ENCODE measurements at regions not wholly inside any gene's neighbourhood (a gene's known extent, or its start where the extent isn't known, plus 50 kb on each side); places are given as distances from the start of the nearest gene placed in this dataset.

DNA sequence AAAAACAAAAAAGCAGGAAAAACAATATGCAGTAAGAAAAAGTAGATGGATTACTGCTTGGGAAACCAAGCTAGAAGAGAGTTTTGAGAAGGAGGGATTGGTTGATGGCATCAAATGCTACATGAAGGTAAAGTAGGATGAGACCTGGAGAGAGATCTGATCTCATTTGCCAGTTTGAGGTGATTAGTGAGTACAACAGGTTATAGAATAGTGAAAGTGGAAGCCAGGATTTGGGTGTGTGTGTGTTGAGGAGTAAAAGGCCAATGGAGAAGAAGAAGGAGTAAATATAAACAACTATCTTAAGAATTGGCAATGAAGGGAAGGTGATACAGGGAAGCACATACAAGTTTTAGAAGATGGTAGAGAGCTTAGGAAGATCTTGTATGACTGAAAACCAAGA lies 76.7 kb downstream of the DISP1 start:
- no peaks in the 10 kb centered on the region for H3K27me3 ChIP-seq (ENCODE audit: insufficient read depth, low read length)

DNA sequence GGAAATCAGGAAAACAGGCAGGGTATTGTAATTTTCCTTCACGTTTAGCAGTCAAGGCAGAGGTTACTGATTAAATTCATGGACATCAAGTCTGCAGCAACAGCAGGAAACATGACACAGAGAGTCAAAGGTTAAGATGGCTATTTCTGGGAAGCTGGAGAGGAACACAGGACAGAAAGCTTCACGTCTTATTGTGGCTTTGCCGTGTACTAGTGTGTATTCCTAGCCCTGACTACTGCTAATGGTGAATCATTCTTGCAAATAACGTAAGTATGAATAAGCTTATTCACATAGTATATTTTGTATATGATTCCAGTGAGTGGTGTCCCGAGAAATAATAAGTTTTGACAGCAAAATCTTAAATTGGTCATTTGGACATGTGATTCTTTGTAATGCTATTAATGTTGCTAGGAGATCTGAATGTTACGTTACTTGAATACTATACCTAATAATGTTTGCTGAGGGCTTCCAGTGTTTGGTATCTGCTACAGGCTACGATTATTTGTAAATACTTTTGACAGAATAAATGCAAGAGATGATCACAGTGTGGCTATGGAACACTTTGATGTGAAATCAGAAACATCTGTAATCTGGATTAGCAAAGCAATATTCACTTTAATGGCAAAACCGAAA lies 77.4 kb downstream of the DISP1 start:
- no peak overlapping the region for H3K4me3 Mint-ChIP-seq (ENCODE audit: unreplicated experiment)
- Histone ChIP-seq H3K79me2 (ENCODE audit: insufficient read depth, low read length) (no peaks in the 10 kb centered on the region), H3K4me2 (ENCODE audit: low read length) (peak overlapping the region; percentile 52), H3K27me3 (ENCODE audit: insufficient read depth, low read length) (no peaks in the 10 kb centered on the region), H3K4me1 (ENCODE audit: insufficient read depth, low read length) (peaks cover 6% of the 10 kb centered on the region), H3K9ac (ENCODE audit: low read length) (peak overlapping the region; percentile 16), H3K27ac (ENCODE audit: low read depth, low read length) (peak overlapping the region; percentile 32), H3K36me3 (ENCODE audit: insufficient read depth, low read length) (no peaks in the 10 kb centered on the region), H2AFZ (ENCODE audit: low read depth, low read length) (no peak overlapping the region), H3K9me3 (ENCODE audit: insufficient read depth, low read depth, low read length) (no peaks in the 10 kb centered on the region), H3K4me3 (ENCODE audit: insufficient read depth, low read depth, low read length) (no peak overlapping the region), H4K20me1 (ENCODE audit: insufficient read depth, low read length) (no peaks in the 10 kb centered on the region)
- no peaks in the 10 kb centered on the region for H3K27me3 Mint-ChIP-seq (ENCODE audit: low read depth, unreplicated experiment)
- peaks cover 10% of the 10 kb centered on the region for H3K4me1 Mint-ChIP-seq (ENCODE audit: low read depth, unreplicated experiment)
- DNase-seq (ENCODE audit: low read depth), result peak; percentile 70
- TF ChIP-seq, protein P1, sequence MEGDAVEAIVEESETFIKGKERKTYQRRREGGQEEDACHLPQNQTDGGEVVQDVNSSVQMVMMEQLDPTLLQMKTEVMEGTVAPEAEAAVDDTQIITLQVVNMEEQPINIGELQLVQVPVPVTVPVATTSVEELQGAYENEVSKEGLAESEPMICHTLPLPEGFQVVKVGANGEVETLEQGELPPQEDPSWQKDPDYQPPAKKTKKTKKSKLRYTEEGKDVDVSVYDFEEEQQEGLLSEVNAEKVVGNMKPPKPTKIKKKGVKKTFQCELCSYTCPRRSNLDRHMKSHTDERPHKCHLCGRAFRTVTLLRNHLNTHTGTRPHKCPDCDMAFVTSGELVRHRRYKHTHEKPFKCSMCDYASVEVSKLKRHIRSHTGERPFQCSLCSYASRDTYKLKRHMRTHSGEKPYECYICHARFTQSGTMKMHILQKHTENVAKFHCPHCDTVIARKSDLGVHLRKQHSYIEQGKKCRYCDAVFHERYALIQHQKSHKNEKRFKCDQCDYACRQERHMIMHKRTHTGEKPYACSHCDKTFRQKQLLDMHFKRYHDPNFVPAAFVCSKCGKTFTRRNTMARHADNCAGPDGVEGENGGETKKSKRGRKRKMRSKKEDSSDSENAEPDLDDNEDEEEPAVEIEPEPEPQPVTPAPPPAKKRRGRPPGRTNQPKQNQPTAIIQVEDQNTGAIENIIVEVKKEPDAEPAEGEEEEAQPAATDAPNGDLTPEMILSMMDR (IDR thresholded peaks at IDR 0.05; ENCODE audit: insufficient read depth, low read depth, low read length), result no peak
- TF ChIP-seq EZH2 (IDR thresholded peaks at IDR 0.05; ENCODE audit: insufficient read depth, low read length), result no peak
- no peak overlapping the region for H3K27ac Mint-ChIP-seq (ENCODE audit: unreplicated experiment)
- H3K36me3 Mint-ChIP-seq (ENCODE audit: low read depth, unreplicated experiment), result peaks cover 3% of the 10 kb centered on the region
- H3K9me3 Mint-ChIP-seq (ENCODE audit: unreplicated experiment), result no peaks in the 10 kb centered on the region
- FAIRE-seq, result peak; percentile 50

More for the DNA sequence above, 76.7 kb downstream of the DISP1 start:
- TF ChIP-seq, protein P1 (IDR thresholded peaks at IDR 0.05; ENCODE audit: insufficient read depth, low read depth, low read length), result no peak
- TF ChIP-seq EZH2 (IDR thresholded peaks at IDR 0.05; ENCODE audit: insufficient read depth, low read length), result no peak
- Mint-ChIP-seq H3K9me3 (ENCODE audit: unreplicated experiment) (no peaks in the 10 kb centered on the region), H3K27me3 (ENCODE audit: low read depth, unreplicated experiment) (no peaks in the 10 kb centered on the region), H3K4me3 (ENCODE audit: unreplicated experiment) (no peak overlapping the region), H3K4me1 (ENCODE audit: low read depth, unreplicated experiment) (peaks cover 4% of the 10 kb centered on the region), H3K27ac (ENCODE audit: unreplicated experiment) (no peak overlapping the region), H3K36me3 (ENCODE audit: low read depth, unreplicated experiment) (peaks cover 3% of the 10 kb centered on the region)
- no peaks in the 10 kb centered on the region for H3K79me2 ChIP-seq (ENCODE audit: insufficient read depth, low read length)
- H3K9me3 ChIP-seq (ENCODE audit: insufficient read depth, low read depth, low read length), result no peaks in the 10 kb centered on the region
- DNase-seq (ENCODE audit: low read depth) (no peak), FAIRE-seq (no peak)
- no peak overlapping the region for H3K4me3 ChIP-seq (ENCODE audit: insufficient read depth, low read depth, low read length)
- peaks cover 6% of the 10 kb centered on the region for H3K4me1 ChIP-seq (ENCODE audit: insufficient read depth, low read length)
- no peaks in the 10 kb centered on the region for H4K20me1 ChIP-seq (ENCODE audit: insufficient read depth, low read length)
- no peak overlapping the region for H3K9ac ChIP-seq (ENCODE audit: low read length)
- H2AFZ ChIP-seq (ENCODE audit: low read depth, low read length), result no peak overlapping the region
- H3K27ac ChIP-seq (ENCODE audit: low read depth, low read length), result peak overlapping the region; percentile 29
- H3K4me2 ChIP-seq (ENCODE audit: low read length), result peak overlapping the region; percentile 52
- no peaks in the 10 kb centered on the region for H3K36me3 ChIP-seq (ENCODE audit: insufficient read depth, low read length)

DNA sequence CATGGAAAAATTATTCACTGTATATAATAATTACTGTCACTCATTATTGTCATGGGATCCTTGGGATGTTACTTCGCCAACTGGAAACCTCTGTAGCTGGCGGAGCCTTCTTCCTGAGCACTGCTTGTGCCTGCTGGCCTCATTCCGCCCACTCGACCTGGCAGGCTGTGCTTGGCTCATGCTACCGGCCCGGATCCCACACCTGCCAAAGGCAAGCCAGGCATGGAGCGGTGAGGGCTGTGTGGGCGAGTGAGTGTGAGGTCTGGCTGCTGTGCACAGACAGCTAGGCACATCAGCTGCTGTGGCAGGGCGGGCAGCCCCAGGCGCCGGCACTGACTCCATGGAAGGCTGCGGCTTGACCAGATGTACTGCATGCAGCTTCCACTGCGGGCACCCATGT lies 78.4 kb downstream of the DISP1 start:
- no peak overlapping the region for H3K4me3 Mint-ChIP-seq (ENCODE audit: unreplicated experiment)
- H3K79me2 ChIP-seq (ENCODE audit: insufficient read depth, low read length), result no peaks in the 10 kb centered on the region
- no peak for FAIRE-seq
- no peak overlapping the region for H3K4me3 ChIP-seq (ENCODE audit: insufficient read depth, low read depth, low read length)
- peaks cover 6% of the 10 kb centered on the region for H3K4me1 ChIP-seq (ENCODE audit: insufficient read depth, low read length)
- no peaks in the 10 kb centered on the region for H3K9me3 Mint-ChIP-seq (ENCODE audit: unreplicated experiment)
- peaks cover 10% of the 10 kb centered on the region for H3K4me1 Mint-ChIP-seq (ENCODE audit: low read depth, unreplicated experiment)
- no peak overlapping the region for H3K4me2 ChIP-seq (ENCODE audit: low read length)
- H2AFZ ChIP-seq (ENCODE audit: low read depth, low read length), result no peak overlapping the region
- H3K36me3 ChIP-seq (ENCODE audit: insufficient read depth, low read length), result no peaks in the 10 kb centered on the region
- peaks cover 3% of the 10 kb centered on the region for H3K36me3 Mint-ChIP-seq (ENCODE audit: low read depth, unreplicated experiment)
- H3K27ac Mint-ChIP-seq (ENCODE audit: unreplicated experiment), result no peak overlapping the region
- no peak overlapping the region for H3K27ac ChIP-seq (ENCODE audit: low read depth, low read length)
- H3K27me3 ChIP-seq (ENCODE audit: insufficient read depth, low read length), result no peaks in the 10 kb centered on the region
- no peaks in the 10 kb centered on the region for H3K9me3 ChIP-seq (ENCODE audit: insufficient read depth, low read depth, low read length)
- no peaks in the 10 kb centered on the region for H3K27me3 Mint-ChIP-seq (ENCODE audit: low read depth, unreplicated experiment)
- no peak overlapping the region for H3K9ac ChIP-seq (ENCODE audit: low read length)
- DNase-seq (ENCODE audit: low read depth), result no peak
- H4K20me1 ChIP-seq (ENCODE audit: insufficient read depth, low read length), result no peaks in the 10 kb centered on the region
- TF ChIP-seq, protein P1 (IDR thresholded peaks at IDR 0.05; ENCODE audit: insufficient read depth, low read depth, low read length), result no peak
- TF ChIP-seq EZH2 (IDR thresholded peaks at IDR 0.05; ENCODE audit: insufficient read depth, low read length), result no peak
